ENCODE measurements at regions not wholly inside any gene's neighbourhood (a gene's known extent, or its start where the extent isn't known, plus 50 kb on each side); places are given as distances from the start of the nearest gene placed in this dataset.

DNA sequence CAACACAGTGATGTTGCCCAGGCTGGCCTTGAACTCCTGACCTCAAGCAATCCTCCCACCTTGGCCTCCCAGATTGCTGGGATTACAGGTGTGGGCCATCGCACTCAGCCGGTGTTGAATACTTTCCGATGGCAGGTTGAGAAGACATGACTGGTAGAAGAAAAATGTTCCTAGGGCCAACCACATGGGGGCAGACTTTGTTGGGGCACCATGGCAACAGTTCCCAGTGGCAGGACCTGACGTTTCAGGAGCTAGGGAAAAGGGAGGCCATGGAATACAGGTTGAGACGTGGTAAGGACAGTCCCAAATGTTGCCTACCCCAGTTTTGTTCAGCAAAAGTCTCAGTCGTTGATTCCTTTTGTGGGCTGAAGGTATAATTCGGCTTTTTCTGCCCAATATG lies 134.6 kb downstream of the ASMT start:
- no peak for TF ChIP-seq SMC3 (IDR thresholded peaks at IDR 0.05; ENCODE audit: low read length)
- no peak for TF ChIP-seq ARHGAP35 (CRISPR knock-in tag; IDR thresholded peaks at IDR 0.05; ENCODE audit: borderline replicate concordance)
- TF ChIP-seq NFRKB (IDR thresholded peaks at IDR 0.05) = no peak
- no peak for TF ChIP-seq ZNF251 (CRISPR knock-in tag; IDR thresholded peaks at IDR 0.05)

Measured in HepG2 (cell line).